HG02571 (cell line): ENCODE measurements at regions not wholly inside any gene's neighbourhood (a gene's known extent, or its start where the extent isn't known, plus 50 kb on each side); places are given as distances from the start of the nearest gene placed in this dataset.

Experiments used
- ATAC-seq: cut with Tn5 transposase; IDR thresholded peaks from one replicate; pipeline ENCODE4 v1.9.1; 2021; ENCODE audit warnings: mild to moderate bottlenecking, moderate library complexity; ENCODE audit not compliant: unreplicated experiment

- no peak for ATAC-seq
These were observed 203.3 kb upstream of the JADE1 start for GRCh38 chr4:128606173-128606572.

GRCh38 chr4:128604840-128605239 lies 204.7 kb upstream of the JADE1 start:
- ATAC-seq = no peak

- ATAC-seq = no peak
These were observed 205.3 kb upstream of the JADE1 start for GRCh38 chr4:128604204-128604603.

GRCh38 chr4:128603081-128603480 lies 206.4 kb upstream of the JADE1 start:
- no peak for ATAC-seq

- ATAC-seq = no peak
These were observed 207.4 kb upstream of the JADE1 start for GRCh38 chr4:128601991-128602695.

GRCh38 chr4:128600996-128601871 lies 208.3 kb upstream of the JADE1 start:
- ATAC-seq = no peak

- no peak for ATAC-seq
These were observed 209.1 kb upstream of the JADE1 start for GRCh38 chr4:128600410-128600809.

GRCh38 chr4:128597500-128597899 lies 212.0 kb upstream of the JADE1 start:
- no peak for ATAC-seq

GRCh38 chr4:128596853-128597252 lies 212.6 kb upstream of the JADE1 start:
- ATAC-seq = no peak

- ATAC-seq = no peak
These were observed 213.4 kb upstream of the JADE1 start for GRCh38 chr4:128596115-128596514.

- ATAC-seq = no peak
These were observed 218.0 kb upstream of the JADE1 start for GRCh38 chr4:128591482-128591881.

GRCh38 chr4:128590773-128591172 lies 218.7 kb upstream of the JADE1 start:
- no peak for ATAC-seq

GRCh38 chr4:128590034-128590740 lies 219.3 kb upstream of the JADE1 start:
- no peak for ATAC-seq

GRCh38 chr4:128589384-128589965 lies 220.0 kb upstream of the JADE1 start:
- no peak for ATAC-seq

- no peak for ATAC-seq
These were observed 222.1 kb upstream of the JADE1 start for GRCh38 chr4:128587382-128587781.

- ATAC-seq = no peak
These were observed 225.5 kb upstream of the JADE1 start for GRCh38 chr4:128583753-128584712.

GRCh38 chr4:128582427-128582870 lies 227.1 kb upstream of the JADE1 start:
- no peak for ATAC-seq

- ATAC-seq = no peak
These were observed 230.2 kb upstream of the JADE1 start for GRCh38 chr4:128579154-128579853.

- peak; percentile 89 for ATAC-seq
These were observed 234.8 kb upstream of the JADE1 start for GRCh38 chr4:128574706-128575105.
